ENCODE measurements at regions not wholly inside any gene's neighbourhood (a gene's known extent, or its start where the extent isn't known, plus 50 kb on each side); places are given as distances from the start of the nearest gene placed in this dataset.

GRCh38 chr9:6703898-6704639 is 53.7 kb upstream of the KDM4C start:
- TF ChIP-seq ZNF384 (IDR thresholded peaks at IDR 0.05) (no peak), ARNT (IDR thresholded peaks at IDR 0.05) (no peak), NFRKB (IDR thresholded peaks at IDR 0.05) (no peak), TARDBP (IDR thresholded peaks at IDR 0.05) (no peak), L3MBTL2 (conservative IDR thresholded peaks at IDR 0.05) (peak; percentile 97), FOXA1 (IDR thresholded peaks at IDR 0.05) (no peak), PKNOX1 (IDR thresholded peaks at IDR 0.05) (peak; percentile 96), ELF4 (IDR thresholded peaks at IDR 0.05) (no peak), FOXM1 (IDR thresholded peaks at IDR 0.05; ENCODE audit: borderline replicate concordance) (no peak), LEF1 (IDR thresholded peaks at IDR 0.05; ENCODE audit: borderline replicate concordance) (no peak), SP1 (IDR thresholded peaks at IDR 0.05) (no peak), CTBP1 (IDR thresholded peaks at IDR 0.05; ENCODE audit: borderline replicate concordance) (no peak), BHLHE40 (IDR thresholded peaks at IDR 0.05; ENCODE audit: borderline replicate concordance) (peak; percentile 37; the same call in 1 of the 2 replicates), SUZ12 (IDR thresholded peaks at IDR 0.05) (no peak), FOXK2 (IDR thresholded peaks at IDR 0.05) (no peak), HDGF (IDR thresholded peaks at IDR 0.05; ENCODE audit: borderline replicate concordance) (no peak)
- POLR2A ChIA-PET: interaction anchor here (1.0 to 2.1 kb wide), 2 partner anchors 22 to 54 kb away, joined by 5 to 10 read pairs; partner anchors contain the start of gene KDM4C
- peak; percentile 82 for DNase-seq (ENCODE audit: extremely low spot score)
- CTCF ChIA-PET: interaction anchor here (0.5 kb wide), 1 partner anchor 16 kb away, joined by 5 read pairs; no protein-coding TSS in a partner anchor

GRCh38 chr9:6702707-6703106 is 55.1 kb upstream of the KDM4C start:
- POLR2A ChIA-PET: interaction anchor here (0.9 kb wide), 1 partner anchor 55 kb away, joined by 3 read pairs; the partner anchor contains the start of gene KDM4C
- CTCF ChIA-PET: no interaction called here
- no peak for TF ChIP-seq FOXK2 (IDR thresholded peaks at IDR 0.05)
- no peak for TF ChIP-seq FOXA1 (IDR thresholded peaks at IDR 0.05)
- TF ChIP-seq L3MBTL2 (conservative IDR thresholded peaks at IDR 0.05): no peak
- TF ChIP-seq LEF1 (IDR thresholded peaks at IDR 0.05; ENCODE audit: borderline replicate concordance): no peak
- TF ChIP-seq NFRKB (IDR thresholded peaks at IDR 0.05): no peak
- TF ChIP-seq BHLHE40 (IDR thresholded peaks at IDR 0.05; ENCODE audit: borderline replicate concordance): no peak
- TF ChIP-seq HDGF (IDR thresholded peaks at IDR 0.05; ENCODE audit: borderline replicate concordance): no peak
- TF ChIP-seq TARDBP (IDR thresholded peaks at IDR 0.05): no peak
- no peak for TF ChIP-seq CTBP1 (IDR thresholded peaks at IDR 0.05; ENCODE audit: borderline replicate concordance)
- no peak for DNase-seq (ENCODE audit: extremely low spot score)

- ChIA-PET POLR2A (no interaction called here), CTCF (no interaction called here)
- DNase-seq (ENCODE audit: extremely low spot score): no peak
- TF ChIP-seq ZNF384 (IDR thresholded peaks at IDR 0.05) (no peak), CTBP1 (IDR thresholded peaks at IDR 0.05; ENCODE audit: borderline replicate concordance) (no peak), BHLHE40 (IDR thresholded peaks at IDR 0.05; ENCODE audit: borderline replicate concordance) (no peak), NFRKB (IDR thresholded peaks at IDR 0.05) (no peak), LEF1 (IDR thresholded peaks at IDR 0.05; ENCODE audit: borderline replicate concordance) (no peak), FOXM1 (IDR thresholded peaks at IDR 0.05; ENCODE audit: borderline replicate concordance) (no peak), TARDBP (IDR thresholded peaks at IDR 0.05) (no peak), ARNT (IDR thresholded peaks at IDR 0.05) (no peak), HDGF (IDR thresholded peaks at IDR 0.05; ENCODE audit: borderline replicate concordance) (no peak), SUZ12 (IDR thresholded peaks at IDR 0.05) (no peak), L3MBTL2 (conservative IDR thresholded peaks at IDR 0.05) (no peak), PKNOX1 (IDR thresholded peaks at IDR 0.05) (no peak), FOXK2 (IDR thresholded peaks at IDR 0.05) (no peak), ELF4 (IDR thresholded peaks at IDR 0.05) (no peak), FOXA1 (IDR thresholded peaks at IDR 0.05) (no peak), SP1 (IDR thresholded peaks at IDR 0.05) (no peak)
Observed at GRCh38 chr9:6696178-6696577, 50.6 kb upstream of the GLDC start.

- DNase-seq (ENCODE audit: extremely low spot score): no peak
- POLR2A ChIA-PET: no interaction called here
- no peak for TF ChIP-seq BHLHE40 (IDR thresholded peaks at IDR 0.05; ENCODE audit: borderline replicate concordance)
- no peak for TF ChIP-seq ARNT (IDR thresholded peaks at IDR 0.05)
- no peak for TF ChIP-seq FOXK2 (IDR thresholded peaks at IDR 0.05)
- TF ChIP-seq CTBP1 (IDR thresholded peaks at IDR 0.05; ENCODE audit: borderline replicate concordance): no peak
- TF ChIP-seq L3MBTL2 (conservative IDR thresholded peaks at IDR 0.05): no peak
- no peak for TF ChIP-seq SUZ12 (IDR thresholded peaks at IDR 0.05)
- no peak for TF ChIP-seq FOXA1 (IDR thresholded peaks at IDR 0.05)
- no peak for TF ChIP-seq TARDBP (IDR thresholded peaks at IDR 0.05)
- no peak for TF ChIP-seq PKNOX1 (IDR thresholded peaks at IDR 0.05)
- no peak for TF ChIP-seq ELF4 (IDR thresholded peaks at IDR 0.05)
- no peak for TF ChIP-seq SP1 (IDR thresholded peaks at IDR 0.05)
- no peak for TF ChIP-seq ZNF384 (IDR thresholded peaks at IDR 0.05)
- TF ChIP-seq FOXM1 (IDR thresholded peaks at IDR 0.05; ENCODE audit: borderline replicate concordance): no peak
- TF ChIP-seq NFRKB (IDR thresholded peaks at IDR 0.05): no peak
- CTCF ChIA-PET: no interaction called here
Observed at GRCh38 chr9:6695121-6695814, 49.7 kb upstream of the GLDC start.

All from HEK293T (cell line).